T-helper 9 cell (primary cell): ENCODE measurements at regions not wholly inside any gene's neighbourhood (a gene's known extent, or its start where the extent isn't known, plus 50 kb on each side); places are given as distances from the start of the nearest gene placed in this dataset.
"Not testable (repeated sequence)": the region's sequence is repeated elsewhere in the genome, so short reads cannot be mapped to it uniquely, and the experiment has no call there.

ENCODE experiments used
- DNase-seq: peaks from one replicate; pipeline ENCODE4 v3.0.0-alpha.2; 2020

DNA sequence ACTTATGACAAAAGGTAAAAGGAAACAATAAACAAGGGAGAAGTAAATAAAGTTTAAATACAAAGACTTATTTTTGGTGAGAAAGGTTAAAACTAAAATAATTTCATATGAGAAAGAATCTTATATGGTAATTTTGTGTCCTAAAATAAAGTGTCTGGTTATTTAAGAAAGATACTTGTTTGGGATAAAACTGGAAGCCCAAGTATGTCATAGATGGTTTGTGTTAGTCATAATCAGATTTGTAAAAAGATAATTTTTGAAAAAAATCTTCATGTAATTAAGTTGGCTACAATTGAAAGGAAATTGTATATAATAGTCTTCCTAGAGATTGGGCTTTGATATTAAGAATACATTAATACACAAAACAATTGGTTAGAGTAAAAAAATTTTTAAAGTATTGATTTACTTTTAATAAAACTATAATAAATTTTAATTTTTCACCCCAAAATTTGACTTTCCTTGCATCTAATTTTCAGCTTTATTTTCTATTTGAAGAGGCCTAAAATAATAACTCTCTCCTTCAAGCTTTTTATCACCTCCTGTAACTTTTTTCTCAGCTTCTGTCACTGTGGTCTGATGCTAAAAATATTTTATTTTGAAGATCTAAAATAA is 315.6 kb downstream of the SLITRK5 start:
- DNase-seq, result no peak

DNA sequence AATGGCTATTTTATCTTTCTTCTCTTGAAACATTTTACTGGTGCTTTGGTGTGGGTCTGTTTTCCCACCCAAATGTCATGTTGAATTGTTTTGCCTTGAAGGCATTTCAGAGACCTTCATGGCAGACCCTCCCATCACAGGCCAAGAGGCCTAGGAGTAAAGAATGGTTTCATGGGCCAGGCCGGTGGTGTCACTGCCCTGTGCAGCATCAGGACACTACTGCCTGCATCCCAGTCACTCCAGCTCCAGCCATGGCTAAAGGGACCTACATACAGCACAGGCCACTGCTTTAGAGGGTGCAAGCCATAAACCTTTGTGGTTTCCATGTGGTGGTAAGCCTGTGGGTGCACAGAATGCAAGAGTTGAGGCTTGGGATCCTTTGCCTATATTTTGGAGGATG is 326.9 kb downstream of the SLITRK5 start:
- DNase-seq, result no peak

DNA sequence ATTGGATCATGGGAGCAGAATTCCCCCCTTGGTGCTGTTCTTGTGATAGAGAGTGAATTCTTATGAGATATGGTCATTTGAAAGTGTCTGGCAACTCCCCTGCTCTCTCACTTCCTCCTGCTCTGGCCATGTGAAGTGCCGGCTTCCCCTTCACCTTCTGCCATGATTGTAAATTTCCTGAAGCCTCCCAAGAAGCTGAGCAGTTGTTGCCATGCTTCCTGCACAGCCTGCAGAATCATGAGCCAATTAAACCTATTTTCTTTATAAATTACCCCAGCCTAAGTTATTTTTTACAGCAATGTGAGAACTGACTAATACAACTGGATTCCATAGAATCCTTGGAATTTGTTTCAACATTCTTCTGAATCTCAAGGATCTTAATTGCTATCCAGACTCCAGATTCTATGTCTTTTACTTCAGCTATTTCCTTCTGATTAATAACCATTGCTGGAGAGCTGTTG is 328.1 kb downstream of the SLITRK5 start:
- DNase-seq, result no peak

GRCh38 chr13:87999788-88000187 is 328.6 kb downstream of the SLITRK5 start:
- no peak for DNase-seq

DNA sequence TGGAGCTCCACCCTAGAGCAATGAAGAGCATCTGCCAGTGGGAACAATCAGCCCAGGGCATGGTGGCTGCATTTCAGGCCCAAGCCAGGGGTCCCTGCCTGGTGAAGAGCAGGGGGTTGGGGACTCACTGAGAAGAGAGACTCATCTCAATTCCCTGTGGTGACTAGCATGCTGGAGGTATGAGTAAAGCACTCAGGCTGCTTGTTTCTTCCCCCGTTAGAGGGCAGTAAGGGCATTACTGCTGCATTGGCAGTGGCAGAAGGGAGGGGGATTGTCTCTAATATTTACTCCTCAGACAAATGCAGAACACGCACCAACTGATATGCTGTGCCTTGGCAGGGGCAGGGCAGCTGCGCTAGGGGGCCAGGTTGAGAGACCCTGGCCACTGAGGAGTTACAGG is 329.1 kb downstream of the SLITRK5 start:
- DNase-seq, result no peak

- no peak for DNase-seq
Observed at GRCh38 chr13:88000787-88001186, 329.6 kb downstream of the SLITRK5 start.

DNA sequence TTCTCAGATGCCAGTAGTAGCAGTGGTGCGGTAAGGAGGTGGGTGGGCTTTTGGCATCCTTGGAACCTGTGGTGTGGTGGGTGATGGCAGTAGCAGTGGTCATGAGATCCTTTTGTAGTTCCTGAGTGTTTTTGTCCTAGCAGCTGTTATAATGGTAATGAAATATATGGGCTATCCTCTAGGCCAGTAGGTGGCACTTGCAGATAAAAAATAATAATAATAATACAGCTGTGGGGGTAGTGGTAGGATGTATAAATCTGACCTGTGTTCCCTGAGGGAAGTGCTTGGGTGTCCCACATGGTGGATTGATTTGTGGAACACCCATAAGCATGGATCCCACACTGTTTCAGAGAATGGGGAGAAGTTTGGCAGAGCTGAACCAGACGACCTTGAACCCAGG is 334.0 kb downstream of the SLITRK5 start:
- DNase-seq, result no peak

DNA sequence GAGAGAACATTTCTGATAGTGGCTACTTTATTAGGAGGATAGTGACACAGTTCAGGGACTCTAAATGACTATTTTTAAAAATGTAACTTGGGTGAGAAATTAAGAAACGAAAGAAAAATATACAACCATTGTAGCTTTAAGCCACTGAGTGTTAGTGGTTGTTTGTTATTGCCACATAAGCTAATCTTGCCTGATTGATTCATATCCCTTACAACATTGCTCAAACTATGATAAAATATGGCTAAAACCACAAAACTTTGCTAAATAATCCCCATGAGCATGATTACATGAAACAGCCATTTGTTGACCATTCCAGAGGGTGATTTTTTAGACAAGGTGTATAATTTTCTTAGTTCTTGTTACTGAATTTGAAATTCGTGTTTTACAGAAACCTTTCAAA is 343.4 kb downstream of the SLITRK5 start:
- DNase-seq, result no peak

GRCh38 chr13:88022431-88023208 is 351.4 kb downstream of the SLITRK5 start:
- no peak for DNase-seq

- DNase-seq, result no peak
Observed at GRCh38 chr13:88026241-88026640, 355.1 kb downstream of the SLITRK5 start.

DNA sequence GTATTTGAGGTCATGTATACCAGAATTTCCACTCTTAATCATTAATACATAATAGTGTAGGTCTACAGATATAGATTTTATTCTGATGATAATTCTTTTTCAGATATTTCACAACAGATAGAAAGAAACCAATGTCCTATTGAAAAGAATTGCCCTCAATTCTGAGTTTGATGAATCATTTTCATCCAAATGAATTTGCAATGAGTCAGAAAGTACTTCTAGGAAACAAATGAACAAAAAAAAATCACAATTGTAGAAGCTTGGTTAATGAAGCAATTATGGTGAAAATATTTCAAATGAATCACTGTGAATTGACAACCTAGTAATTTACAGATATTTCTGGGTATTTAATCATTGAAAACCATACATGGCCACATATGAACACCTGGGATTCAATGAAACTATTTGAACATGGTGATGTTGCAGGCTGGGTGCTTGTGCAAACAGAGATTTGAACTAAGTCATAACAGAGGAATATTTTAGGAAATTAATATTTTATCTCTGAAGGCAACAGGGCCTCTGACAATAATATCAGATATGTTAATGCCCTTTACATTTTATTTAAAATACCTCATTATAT is 360.9 kb downstream of the SLITRK5 start:
- no peak for DNase-seq

DNA sequence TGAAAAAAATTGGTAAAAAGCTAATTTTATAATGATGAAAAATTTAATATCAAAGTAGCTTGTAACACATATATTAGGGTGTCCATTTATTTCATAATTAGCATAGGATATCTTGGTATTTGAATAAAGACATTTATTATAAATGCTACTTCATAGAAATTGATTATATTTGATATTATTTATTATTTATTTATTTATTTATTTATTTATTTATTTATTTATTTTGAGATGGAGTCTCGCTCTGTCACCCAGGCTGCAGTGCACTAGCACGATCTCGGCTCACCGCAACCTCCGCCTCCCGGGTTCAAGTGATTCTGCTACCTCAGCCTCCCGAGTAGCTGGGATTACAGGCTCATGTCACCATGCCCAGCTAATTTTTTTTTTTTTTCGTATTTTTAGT is 365.0 kb downstream of the SLITRK5 start:
- DNase-seq, result not testable (repeated sequence)

DNA sequence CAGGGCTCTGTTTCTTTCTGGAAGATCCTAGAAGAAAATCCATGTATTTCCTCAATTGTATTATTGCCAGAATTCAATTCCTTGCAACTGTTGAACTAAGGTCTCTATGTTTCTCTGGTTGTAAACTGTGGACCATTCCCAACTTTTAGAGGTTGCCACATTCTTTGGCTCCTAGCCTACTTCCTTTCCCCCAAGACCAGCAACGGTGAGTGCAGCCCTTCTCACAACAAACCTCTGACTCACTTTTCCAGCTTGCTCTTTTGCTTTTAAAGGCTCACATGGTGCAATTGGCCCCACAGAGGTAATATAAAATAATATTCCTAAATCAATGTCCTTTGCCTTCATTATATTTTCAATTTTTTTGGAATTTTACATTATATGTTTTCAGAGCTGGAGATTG is 371.3 kb downstream of the SLITRK5 start:
- no peak for DNase-seq

DNA sequence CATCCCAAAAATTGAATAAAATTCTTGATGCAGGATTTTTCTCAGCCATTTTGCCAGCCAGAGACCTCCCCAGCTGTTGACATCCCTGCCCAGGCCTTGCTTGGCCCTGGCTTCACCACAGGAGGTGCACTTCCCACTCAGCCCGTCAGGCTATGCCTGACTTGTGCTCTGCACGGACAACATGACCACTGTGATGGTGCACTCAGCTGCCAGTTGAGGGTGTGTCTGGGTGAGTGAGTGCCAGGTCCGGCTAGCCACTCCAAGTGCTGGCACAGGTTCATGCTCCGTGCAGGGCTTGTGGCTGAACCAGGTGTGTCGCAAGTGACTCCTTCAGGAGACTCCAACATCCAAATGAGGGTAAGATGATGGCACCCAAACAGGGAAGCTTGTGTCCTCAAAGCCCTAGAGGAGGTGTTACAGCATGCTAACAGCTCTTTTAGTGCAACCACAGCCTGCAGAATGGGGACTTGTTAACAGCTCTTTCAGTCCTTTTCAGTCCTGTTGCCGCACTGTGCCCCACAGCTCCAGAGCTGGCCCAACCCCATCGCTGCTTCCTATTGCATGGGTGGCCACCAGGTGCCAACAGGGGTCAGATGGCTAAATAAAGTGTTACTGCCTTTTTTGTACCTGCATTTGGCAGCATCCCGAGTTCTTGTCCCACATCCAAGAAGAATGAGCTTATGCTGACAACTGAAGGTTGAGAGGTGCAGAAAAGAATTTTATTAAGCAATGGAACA is 380.7 kb downstream of the SLITRK5 start:
- DNase-seq, result no peak

DNA sequence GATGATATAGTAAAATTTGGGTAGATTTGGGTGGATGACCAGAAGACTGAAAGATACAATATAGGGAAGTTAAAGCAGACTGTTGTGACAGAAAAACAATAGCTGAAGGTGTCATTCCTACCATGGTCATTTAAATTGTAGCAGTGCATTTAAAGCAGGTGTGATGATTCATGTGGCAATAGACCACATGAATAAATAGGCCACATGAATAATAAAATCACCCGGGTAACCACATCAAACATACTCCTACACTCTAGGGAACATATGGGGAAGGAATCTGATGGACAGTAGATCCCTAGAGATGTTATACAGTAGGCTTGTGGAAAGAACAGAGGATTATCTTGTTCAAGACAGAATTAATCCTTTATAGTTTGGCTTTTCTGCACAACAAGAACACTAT is 392.6 kb downstream of the SLITRK5 start:
- no peak for DNase-seq

GRCh38 chr13:88066847-88067246 is 395.7 kb downstream of the SLITRK5 start:
- no peak for DNase-seq

GRCh38 chr13:88068316-88068715 is 397.1 kb downstream of the SLITRK5 start:
- no peak for DNase-seq

GRCh38 chr13:88068975-88069374 is 397.8 kb downstream of the SLITRK5 start:
- no peak for DNase-seq

DNA sequence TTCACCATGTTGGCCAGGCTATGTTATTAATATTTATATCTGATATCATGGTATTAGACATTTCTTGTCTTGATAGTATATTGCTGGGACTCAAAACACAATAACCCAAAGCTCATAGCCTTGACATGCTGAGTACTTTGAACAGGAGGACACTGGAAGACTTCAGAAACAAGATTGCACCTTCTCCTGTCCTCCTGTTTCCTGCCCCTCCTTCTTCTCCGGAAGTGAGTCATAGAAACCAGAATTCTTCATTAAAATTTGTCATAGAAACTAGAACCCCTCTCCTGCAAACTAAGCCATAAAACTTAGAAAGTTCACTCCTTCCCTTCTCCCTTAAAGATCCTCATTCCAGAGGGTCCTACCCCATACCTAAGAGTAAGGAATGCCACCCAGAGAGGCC is 400.2 kb downstream of the SLITRK5 start:
- DNase-seq, result no peak

DNA sequence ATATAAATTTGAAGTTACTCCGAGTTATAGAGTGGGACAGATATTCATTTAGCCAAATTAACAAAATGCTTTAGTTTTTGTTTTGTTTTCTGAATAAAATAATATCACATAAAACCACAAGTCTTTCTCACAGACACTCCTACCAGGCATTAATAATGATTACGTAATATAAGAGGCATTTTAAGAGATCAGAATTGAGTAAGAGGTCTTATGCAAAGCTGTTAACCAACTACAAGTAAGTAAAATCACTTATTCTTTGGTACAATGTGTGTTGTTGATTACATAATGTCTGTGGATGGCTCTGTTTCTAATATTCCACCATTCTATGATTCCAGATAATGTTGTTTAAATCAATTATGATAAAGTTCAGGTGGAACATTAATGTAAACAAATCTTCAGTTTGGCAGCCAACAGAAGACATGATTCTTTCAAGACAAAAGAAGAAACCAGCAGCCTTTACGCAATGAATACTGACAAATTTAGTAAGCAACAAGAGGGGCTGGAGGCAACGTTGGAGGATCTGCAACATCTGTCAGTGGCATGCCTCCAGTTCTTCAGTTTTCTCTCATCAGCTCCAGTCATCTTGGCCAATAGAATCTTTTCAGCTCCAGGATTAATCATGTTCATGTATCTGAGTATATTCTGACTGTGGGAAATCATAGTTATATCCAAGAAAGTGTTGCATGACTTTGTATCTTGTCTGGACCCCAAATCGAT is 403.8 kb downstream of the SLITRK5 start:
- DNase-seq, result no peak

GRCh38 chr13:88085036-88085435 is 413.9 kb downstream of the SLITRK5 start:
- no peak for DNase-seq

- DNase-seq, result no peak
Observed at GRCh38 chr13:88086577-88086976, 415.4 kb downstream of the SLITRK5 start.

GRCh38 chr13:88097541-88097940 is 426.4 kb downstream of the SLITRK5 start:
- no peak for DNase-seq
